NCI-H526 treated with DMSO at 0.1 percent for 48 hours (cell line): ENCODE measurements at regions not wholly inside any gene's neighbourhood (a gene's known extent, or its start where the extent isn't known, plus 50 kb on each side); places are given as distances from the start of the nearest gene placed in this dataset.
"Not testable (repeated sequence)": the region's sequence is repeated elsewhere in the genome, so short reads cannot be mapped to it uniquely, and the experiment has no call there.

Source experiments
- DNase-seq: peaks from one replicate; lab custom pipeline; 2025; lab: John Stamatoyannopoulos, UW

DNA sequence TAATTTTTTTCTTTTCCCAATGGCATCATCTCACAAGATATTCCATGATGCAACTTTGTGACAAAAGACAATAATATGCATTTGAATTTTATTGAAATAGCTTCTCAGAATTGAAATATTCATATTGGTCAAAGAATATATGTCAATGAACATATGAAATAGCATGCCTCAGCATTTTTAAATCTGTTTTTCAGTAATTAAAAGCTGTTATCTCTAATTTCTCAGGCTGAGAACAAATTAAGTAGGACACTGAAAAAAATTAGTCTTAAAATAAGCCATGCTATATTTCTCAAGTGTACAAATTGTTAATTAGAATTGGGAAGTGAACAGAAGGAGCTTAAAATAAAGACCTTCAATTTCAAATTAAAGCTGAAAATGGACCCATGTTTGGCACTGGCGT is 570.1 kb downstream of the MFSD1 start:
- no peak for DNase-seq

- DNase-seq: peak; percentile 12
Observed at GRCh38 chr3:159378396-159379194, 576.7 kb downstream of the MFSD1 start.

DNA sequence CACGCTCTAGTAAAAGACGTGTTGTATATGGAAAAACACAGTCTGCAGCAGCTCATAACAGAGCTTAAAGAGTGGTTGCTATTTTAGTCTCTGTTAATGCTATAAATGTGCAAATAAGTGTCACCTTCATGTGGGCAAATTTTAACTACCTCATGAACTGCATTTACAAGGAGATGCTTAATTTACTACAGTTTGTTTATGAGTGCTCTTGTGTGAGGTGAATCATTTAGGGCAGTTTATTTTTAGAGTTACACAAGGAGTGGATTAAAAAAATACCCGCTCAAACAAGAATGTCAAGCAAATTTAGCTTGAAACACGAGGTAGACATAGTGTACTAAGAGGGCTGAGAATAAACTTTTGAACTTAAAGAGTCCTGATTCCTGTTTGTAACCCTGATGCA is 579.0 kb downstream of the MFSD1 start:
- no peak for DNase-seq

- no peak for DNase-seq
Observed at GRCh38 chr3:159390656-159391212, 588.9 kb downstream of the MFSD1 start.

GRCh38 chr3:159397683-159398082 is 591.0 kb upstream of the IL12A start:
- DNase-seq: not testable (repeated sequence)

- no peak for DNase-seq
Observed at GRCh38 chr3:159401069-159401468, 587.6 kb upstream of the IL12A start.

GRCh38 chr3:159409711-159410110 is 578.9 kb upstream of the IL12A start:
- DNase-seq: not testable (repeated sequence)

GRCh38 chr3:159413319-159413718 is 575.3 kb upstream of the IL12A start:
- no peak for DNase-seq

DNA sequence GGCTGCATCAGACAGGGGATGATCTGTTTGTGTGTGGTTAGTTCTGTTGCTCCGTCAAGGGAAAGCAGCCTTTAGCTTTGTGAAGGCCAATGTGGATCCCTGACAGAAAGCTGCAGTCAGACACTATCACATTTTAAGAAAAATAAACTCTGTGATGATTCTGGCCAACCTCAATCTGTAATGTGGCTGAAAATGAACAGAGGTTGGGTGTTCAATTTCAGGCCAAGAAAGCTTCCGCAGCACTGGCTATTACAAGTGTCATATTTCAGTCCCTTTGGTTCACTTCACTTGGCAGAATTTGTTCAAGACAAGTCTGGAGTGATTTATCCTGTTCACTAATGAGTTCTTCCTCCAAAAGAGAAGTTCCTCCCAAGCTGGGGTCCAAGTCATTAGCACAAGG is 571.8 kb upstream of the IL12A start:
- no peak for DNase-seq

- no peak for DNase-seq
Observed at GRCh38 chr3:159417761-159418160, 570.9 kb upstream of the IL12A start.

DNA sequence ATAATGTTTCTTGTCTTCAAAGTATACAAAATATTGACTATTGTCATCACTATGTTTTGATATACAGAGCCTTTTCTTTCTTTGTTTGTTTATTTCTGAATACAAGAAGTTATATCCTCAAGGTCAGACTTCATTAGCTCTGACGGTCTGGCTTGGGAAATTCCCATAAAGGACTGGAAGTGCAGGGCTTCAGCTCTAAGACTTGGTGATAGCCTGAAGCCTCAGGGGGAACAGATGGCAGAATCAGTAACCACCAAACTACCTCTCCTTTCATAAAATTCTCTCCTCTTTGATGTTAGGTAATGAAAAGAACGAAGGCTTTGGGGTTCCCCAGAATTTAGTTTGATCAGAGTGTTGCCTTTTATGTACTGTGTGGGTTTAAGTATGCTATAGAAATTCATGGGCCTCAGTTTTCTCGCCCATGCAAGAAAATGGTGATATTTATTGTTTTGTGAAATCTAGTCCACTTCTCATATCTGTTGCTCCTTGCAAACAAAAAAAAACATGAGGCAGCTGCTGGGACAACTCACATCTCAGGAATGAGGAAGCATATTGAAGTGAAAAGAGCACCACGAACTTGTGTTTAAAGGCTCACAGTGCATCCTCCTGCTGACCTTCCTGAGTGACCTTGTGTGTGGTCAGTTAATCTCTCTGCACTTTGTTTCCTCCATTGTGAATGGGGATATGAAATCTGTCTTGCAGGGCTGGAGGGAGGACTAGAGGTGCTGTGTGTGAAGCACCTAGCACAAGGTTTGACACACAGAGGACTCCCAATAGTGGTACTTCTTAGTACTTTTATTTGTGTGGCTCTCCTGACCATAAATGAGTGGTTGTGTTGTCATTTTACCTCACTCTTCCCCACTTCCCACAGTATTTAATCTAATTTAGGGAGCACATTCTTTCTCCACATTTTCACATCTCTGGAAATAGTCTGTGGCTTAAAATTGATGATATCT is 569.8 kb upstream of the IL12A start:
- no peak for DNase-seq

DNA sequence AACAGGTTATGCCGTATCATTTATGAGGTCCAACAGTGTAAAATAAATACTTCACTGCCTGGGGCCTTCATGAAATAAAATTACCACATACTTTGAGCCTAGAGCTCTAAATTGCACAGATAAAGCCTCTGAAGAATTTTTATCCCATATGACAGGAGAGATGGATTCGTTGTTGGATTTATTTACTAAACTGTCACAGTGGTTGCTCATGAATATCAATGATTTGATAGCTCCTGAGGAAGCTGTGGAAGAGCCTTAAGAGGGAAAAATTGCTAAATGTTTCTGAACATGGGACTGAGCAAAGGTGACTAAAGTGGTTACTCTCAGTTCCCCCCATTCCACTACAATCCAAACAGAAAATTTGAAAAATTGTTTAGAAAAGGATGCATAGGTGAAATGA is 558.9 kb upstream of the IL12A start:
- DNase-seq: no peak

DNA sequence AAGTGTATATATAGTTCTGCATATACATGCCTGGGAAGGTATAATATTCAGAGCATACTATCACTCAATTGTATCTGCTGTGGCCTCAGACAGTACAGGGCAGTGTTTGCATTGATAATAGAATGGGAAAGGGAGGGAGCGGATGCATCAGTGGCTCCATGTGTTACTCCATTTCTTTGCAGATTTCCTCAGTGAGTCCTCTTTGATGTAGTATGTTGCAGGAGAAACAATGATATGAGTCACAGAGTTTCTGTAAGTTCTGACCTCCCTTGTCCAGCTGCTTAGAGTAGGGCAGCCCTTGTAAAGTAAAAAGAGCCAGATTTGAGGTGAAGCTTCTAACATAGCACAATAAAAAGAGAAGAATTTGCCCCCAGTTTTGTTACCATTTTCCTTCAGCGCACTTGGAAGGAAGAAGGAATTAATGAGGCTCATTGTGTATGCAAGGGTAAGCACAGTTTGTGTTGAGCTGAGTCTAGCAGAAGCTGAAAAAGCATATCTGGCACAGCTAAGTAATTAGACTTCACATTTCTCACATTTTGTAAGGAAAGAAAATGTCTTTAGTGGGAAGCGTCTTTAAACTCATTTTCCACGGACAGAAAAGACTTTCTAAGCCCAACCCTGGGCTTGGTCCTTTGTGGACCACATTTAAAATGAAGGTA is 555.8 kb upstream of the IL12A start:
- peak; percentile 8 for DNase-seq

DNA sequence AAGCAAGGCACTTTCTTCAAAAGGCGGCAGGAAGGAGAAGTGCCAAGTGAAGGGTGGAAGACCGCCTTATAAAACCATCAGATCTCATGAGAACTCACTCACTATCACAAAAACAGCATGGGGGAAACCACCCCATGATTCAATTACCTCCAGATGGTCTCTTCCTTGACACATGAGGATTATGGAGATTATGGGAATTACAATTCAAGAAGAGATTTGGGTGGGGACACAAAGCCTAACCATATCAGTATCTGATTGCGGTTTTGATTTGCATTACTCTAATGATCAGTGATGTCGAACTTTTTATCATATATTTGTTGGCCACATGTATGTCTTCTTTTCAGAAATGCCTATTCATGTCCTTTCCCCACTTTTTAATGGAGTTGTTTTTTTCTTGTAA is 549.3 kb upstream of the IL12A start:
- no peak for DNase-seq

GRCh38 chr3:159441279-159441678 is 547.4 kb upstream of the IL12A start:
- no peak for DNase-seq

DNA sequence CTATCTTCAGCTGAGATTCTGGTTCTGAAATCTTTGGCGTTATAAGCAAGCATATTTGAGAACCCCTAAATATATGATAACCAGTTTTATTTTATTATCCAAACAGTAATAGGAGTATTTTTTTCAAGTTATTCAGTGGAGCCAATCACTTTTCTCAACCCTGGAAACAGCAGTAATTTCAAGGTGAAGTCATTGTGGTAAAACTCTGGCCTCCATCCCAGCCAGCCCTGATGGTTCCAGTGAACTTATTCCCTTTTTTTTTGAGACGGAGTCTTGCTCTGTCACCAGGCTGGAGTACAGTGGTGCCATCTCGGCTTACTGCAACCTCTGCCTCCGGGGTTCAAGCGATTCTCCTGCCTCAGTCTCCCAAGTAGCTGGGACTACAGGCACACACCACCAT is 545.4 kb upstream of the IL12A start:
- DNase-seq: no peak

GRCh38 chr3:159447841-159448240 is 540.8 kb upstream of the IL12A start:
- no peak for DNase-seq

DNA sequence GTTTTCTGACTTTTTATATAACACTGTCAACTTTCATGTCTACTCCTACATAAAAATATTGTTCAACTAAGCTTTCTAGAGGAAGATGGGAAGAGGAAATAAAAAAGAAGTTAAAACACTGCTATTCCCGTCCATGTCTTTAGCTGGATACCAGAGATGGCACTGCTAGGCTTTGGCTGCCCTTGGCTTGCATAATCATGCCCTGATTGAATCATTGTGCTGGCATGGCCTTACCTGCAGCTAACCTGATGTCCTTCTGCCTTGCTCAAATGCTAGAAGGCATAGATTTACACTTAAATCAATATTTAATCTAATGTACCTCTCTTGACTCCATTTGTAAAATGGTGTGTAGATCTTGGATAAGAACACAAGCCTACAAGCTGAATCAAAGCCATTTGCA is 539.7 kb upstream of the IL12A start:
- no peak for DNase-seq

GRCh38 chr3:159451067-159451466 is 537.6 kb upstream of the IL12A start:
- DNase-seq: no peak

- DNase-seq: no peak
Observed at GRCh38 chr3:159451482-159451881, 537.2 kb upstream of the IL12A start.

DNA sequence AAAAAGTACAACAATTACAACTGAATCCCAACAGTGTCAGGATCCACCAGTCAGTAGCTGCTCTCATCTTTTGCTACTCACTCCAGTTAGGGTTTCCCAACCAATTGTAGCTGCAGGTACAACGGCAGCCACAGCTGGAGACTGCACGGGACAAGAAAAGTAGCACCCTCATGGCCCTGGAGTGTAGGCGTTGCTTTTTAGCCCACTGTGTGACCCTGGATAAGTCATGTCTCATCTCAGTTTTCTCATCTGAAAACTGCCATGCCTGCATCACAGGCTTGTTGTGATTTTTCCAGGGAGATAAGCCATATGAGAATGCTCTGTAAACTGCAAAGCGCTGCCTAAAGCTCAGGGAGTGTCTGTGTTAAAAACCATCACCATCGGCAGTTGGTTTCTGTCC is 535.6 kb upstream of the IL12A start:
- no peak for DNase-seq

GRCh38 chr3:159453945-159454344 is 534.7 kb upstream of the IL12A start:
- no peak for DNase-seq
